CD14-positive monocyte (primary cell): ENCODE measurements at regions not wholly inside any gene's neighbourhood (a gene's known extent, or its start where the extent isn't known, plus 50 kb on each side); places are given as distances from the start of the nearest gene placed in this dataset.
"Not testable (repeated sequence)": the region's sequence is repeated elsewhere in the genome, so short reads cannot be mapped to it uniquely, and the experiment has no call there.

Experiments
- DNase-seq, 3 donors: peaks; one replicate each; pipeline ENCODE4 v3.0.0-alpha.2; 2011 to 2022
- H2AFZ ChIP-seq: 2 replicates; pipeline ENCODE4 v1.6.0; 2012; ENCODE audit warnings: mild to moderate bottlenecking, low read depth, low read length, inconsistent platforms; ENCODE audit not compliant: insufficient read depth, poor library complexity, severe bottlenecking
- H3K27ac ChIP-seq, 2 donors: 1 replicate in 1 of 2; 2 replicates in 1 of 2; pipeline ENCODE4 v1.5.1; 2012 to 2013; ENCODE audit warnings: low read length in 2 of 2, control low read depth in 1 of 2, inconsistent platforms in 1 of 2, low read depth in 1 of 2, mild to moderate bottlenecking in 1 of 2
- H3K27me3 ChIP-seq, 2 donors: one replicate each; pipeline versions ENCODE4 v1.6.0 to v1.6.1; 2011 to 2013; ENCODE audit warnings: low read length in 2 of 2; ENCODE audit not compliant: control insufficient read depth in 2 of 2, insufficient read depth in 2 of 2
- H3K36me3 ChIP-seq, 2 donors: replicated peaks in 1 of 2; 1 replicate in 1 of 2; 2 replicates in 1 of 2; pipeline versions ENCODE4 v1.5.1 to v1.6.1; 2012 to 2013; ENCODE audit warnings: low read length in 2 of 2, control low read depth in 1 of 2, inconsistent platforms in 1 of 2, mild to moderate bottlenecking in 1 of 2; ENCODE audit not compliant: insufficient read depth in 2 of 2, control insufficient read depth in 1 of 2
- H3K4me1 ChIP-seq, 2 donors: 1 replicate in 1 of 2; 2 replicates in 1 of 2; pipeline versions ENCODE4 v1.5.1 to v1.6.1; 2012 to 2013; ENCODE audit warnings: low read length in 2 of 2, control low read depth in 1 of 2, inconsistent platforms in 1 of 2, mild to moderate bottlenecking in 1 of 2, moderate library complexity in 1 of 2; ENCODE audit not compliant: insufficient read depth in 2 of 2, control insufficient read depth in 1 of 2
- H3K4me2 ChIP-seq: replicated peaks from 2 replicates; pipeline ENCODE3; 2012; ENCODE audit warnings: low read length, moderate library complexity, mild to moderate bottlenecking; ENCODE audit not compliant: poor library complexity, severe bottlenecking; ENCODE audit errors: extremely low read depth
- H3K4me3 ChIP-seq, 3 experiments: fragments of 200-600 bp in 1 of 3; sonication (generic) in 1 of 3; replicated peaks in 1 of 3; 1 replicate in 2 of 3; 2 replicates in 1 of 3; pipeline ENCODE4 v1.5.1; 2011 to 2013; ENCODE audit warnings: low read length in 3 of 3, mild to moderate bottlenecking in 3 of 3, control low read depth in 2 of 3, low read depth in 2 of 3, inconsistent platforms in 1 of 3, moderate library complexity in 1 of 3
- H3K79me2 ChIP-seq: 2 replicates; pipeline ENCODE4 v1.6.0; 2012; ENCODE audit warnings: mild to moderate bottlenecking, control low read depth, inconsistent platforms, low read length, moderate library complexity; ENCODE audit not compliant: insufficient read depth
- H3K9ac ChIP-seq: 2 replicates; pipeline ENCODE4 v1.6.0; 2017; ENCODE audit warnings: low read length, mild to moderate bottlenecking; ENCODE audit not compliant: insufficient read depth, poor library complexity, severe bottlenecking
- H3K9me3 ChIP-seq, 2 donors: replicated peaks in 1 of 2; 1 replicate in 1 of 2; 2 replicates in 1 of 2; pipeline versions ENCODE4 v1.5.1 to v1.6.1; 2012 to 2013; ENCODE audit warnings: low read length in 2 of 2, control low read depth in 1 of 2; ENCODE audit not compliant: control insufficient read depth in 1 of 2, insufficient read depth in 1 of 2
- H4K20me1 ChIP-seq: 2 replicates; pipeline ENCODE4 v1.6.0; 2012; ENCODE audit warnings: mild to moderate bottlenecking, low read length, control low read depth, moderate library complexity; ENCODE audit not compliant: insufficient read depth
- H3K27ac Mint-ChIP-seq, 7 donors: one replicate each; pipeline ENCODE4 v1.8.0; 2020; ENCODE audit warnings: mild to moderate bottlenecking in 7 of 7, mixed read lengths in 7 of 7, moderate library complexity in 6 of 7, inconsistent platforms in 2 of 7
- H3K27me3 Mint-ChIP-seq, 3 donors: one replicate each; pipeline ENCODE4 v1.8.0; 2021 to 2022; ENCODE audit warnings: low read depth in 3 of 3, mild to moderate bottlenecking in 3 of 3, mixed read lengths in 3 of 3, moderate library complexity in 3 of 3, inconsistent platforms in 1 of 3
- H3K36me3 Mint-ChIP-seq, 2 donors: one replicate each; pipeline ENCODE4 v1.8.0; 2020; ENCODE audit warnings: mixed read lengths in 2 of 2, inconsistent platforms in 1 of 2, mild to moderate bottlenecking in 1 of 2
- H3K4me1 Mint-ChIP-seq: one replicate; pipeline ENCODE4 v1.8.0; 2020; ENCODE audit warnings: mild to moderate bottlenecking, mixed read lengths
- H3K4me3 Mint-ChIP-seq, 2 donors: one replicate each; pipeline ENCODE4 v1.8.0; 2020; ENCODE audit warnings: mild to moderate bottlenecking in 2 of 2, mixed read lengths in 2 of 2, moderate library complexity in 1 of 2
- H3K9me3 Mint-ChIP-seq, 7 donors: one replicate each; pipeline ENCODE4 v1.8.0; 2020 to 2022; ENCODE audit warnings: mixed read lengths in 7 of 7, mild to moderate bottlenecking in 6 of 7, moderate library complexity in 6 of 7, inconsistent platforms in 2 of 7
- WGBS: methylation state at CpG from one replicate; pipeline ENCODE4 v1.1.5; 2013; ENCODE audit warnings: missing lambda C conversion rate; ENCODE audit not compliant: insufficient coverage; 5-methylcytosine and 5-hydroxymethylcytosine counted together
- intact Hi-C, 2 donors: fragments of 100-400 bp; cut with micrococcal nuclease; formaldehyde crosslinking; loops; one replicate each; pipeline versions ENCODE4 v1.15.0 to v1.15.1; 2023
- TF ChIP-seq, protein P1 (sequence below): fragments of 200-600 bp; IDR thresholded peaks from one replicate; pipeline ENCODE4 v1.8.0; 2022; ENCODE audit warnings: antibody characterized with exemption, mild to moderate bottlenecking

DNA sequence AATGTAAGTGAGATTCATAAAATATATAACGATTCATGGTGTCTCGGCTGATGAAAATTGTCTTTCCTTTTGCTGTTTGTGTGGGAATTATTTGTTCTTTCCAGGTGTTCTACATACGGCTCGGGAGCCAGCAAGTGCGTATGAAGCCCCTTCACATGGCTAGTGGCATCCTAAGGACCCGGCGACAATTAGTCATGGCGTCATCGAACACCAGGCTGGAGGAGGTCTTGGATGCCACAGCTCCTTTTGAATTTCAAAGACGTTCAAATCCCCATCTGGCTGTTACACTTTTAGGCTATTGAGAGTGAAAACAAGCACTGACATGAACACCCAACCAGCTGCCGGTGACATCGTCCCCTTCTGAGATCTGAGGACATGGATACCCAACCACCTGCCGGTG is 397.7 kb upstream of the TNRC6C start:
- H3K9me3 ChIP-seq, result no peaks in the 10 kb centered on the region
- no peak overlapping the region for H3K27ac ChIP-seq
- H3K4me3 ChIP-seq, result no peak overlapping the region
- no peak overlapping the region for H3K27ac Mint-ChIP-seq
- no peak overlapping the region for H3K4me2 ChIP-seq
- H3K4me1 ChIP-seq, result no peaks in the 10 kb centered on the region
- no peaks in the 10 kb centered on the region for H3K27me3 ChIP-seq
- no peaks in the 10 kb centered on the region for H3K36me3 Mint-ChIP-seq
- no peak overlapping the region for H3K4me3 Mint-ChIP-seq
- WGBS, result 89% methylated on average over 10 of the region's 13 CpGs
- H3K27me3 Mint-ChIP-seq, result peaks cover 4 to 9% (median 5%) of the 10 kb centered on the region in 3 donors
- H3K4me1 Mint-ChIP-seq, result no peaks in the 10 kb centered on the region
- no peaks in the 10 kb centered on the region for H3K79me2 ChIP-seq
- no peak overlapping the region for H2AFZ ChIP-seq
- DNase-seq, result no peak
- no peaks in the 10 kb centered on the region for H3K36me3 ChIP-seq
- no peaks in the 10 kb centered on the region for H4K20me1 ChIP-seq
- H3K9me3 Mint-ChIP-seq, result peaks cover 0 to 2% (median 0%) of the 10 kb centered on the region in 7 donors
- TF ChIP-seq, protein P1, sequence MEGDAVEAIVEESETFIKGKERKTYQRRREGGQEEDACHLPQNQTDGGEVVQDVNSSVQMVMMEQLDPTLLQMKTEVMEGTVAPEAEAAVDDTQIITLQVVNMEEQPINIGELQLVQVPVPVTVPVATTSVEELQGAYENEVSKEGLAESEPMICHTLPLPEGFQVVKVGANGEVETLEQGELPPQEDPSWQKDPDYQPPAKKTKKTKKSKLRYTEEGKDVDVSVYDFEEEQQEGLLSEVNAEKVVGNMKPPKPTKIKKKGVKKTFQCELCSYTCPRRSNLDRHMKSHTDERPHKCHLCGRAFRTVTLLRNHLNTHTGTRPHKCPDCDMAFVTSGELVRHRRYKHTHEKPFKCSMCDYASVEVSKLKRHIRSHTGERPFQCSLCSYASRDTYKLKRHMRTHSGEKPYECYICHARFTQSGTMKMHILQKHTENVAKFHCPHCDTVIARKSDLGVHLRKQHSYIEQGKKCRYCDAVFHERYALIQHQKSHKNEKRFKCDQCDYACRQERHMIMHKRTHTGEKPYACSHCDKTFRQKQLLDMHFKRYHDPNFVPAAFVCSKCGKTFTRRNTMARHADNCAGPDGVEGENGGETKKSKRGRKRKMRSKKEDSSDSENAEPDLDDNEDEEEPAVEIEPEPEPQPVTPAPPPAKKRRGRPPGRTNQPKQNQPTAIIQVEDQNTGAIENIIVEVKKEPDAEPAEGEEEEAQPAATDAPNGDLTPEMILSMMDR, result no peak
- no peak overlapping the region for H3K9ac ChIP-seq
- intact Hi-C loops, result no loop called here

DNA sequence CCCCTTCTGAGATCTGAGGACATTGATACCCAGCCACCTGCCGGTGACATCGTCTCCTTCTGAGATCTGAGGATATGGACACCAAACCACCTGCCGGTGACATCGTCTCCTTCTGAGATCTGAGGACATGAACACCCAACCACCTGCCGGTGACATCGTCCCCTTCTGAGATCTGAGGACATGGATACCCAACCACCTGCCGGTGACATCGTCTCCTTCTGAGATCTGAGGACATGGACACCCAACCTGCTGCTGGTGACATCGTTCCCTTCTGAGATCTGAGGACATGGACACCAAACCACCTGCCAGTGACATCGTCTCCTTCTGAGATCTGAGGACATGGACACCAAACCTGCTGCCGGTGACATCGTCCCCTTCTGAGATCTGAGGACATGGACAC is 396.1 kb upstream of the TNRC6C start:
- H3K36me3 Mint-ChIP-seq, result not testable (repeated sequence)

More for the DNA sequence above, 396.1 kb upstream of the TNRC6C start:
- H2AFZ ChIP-seq, H3K9me3 Mint-ChIP-seq, H3K4me2 ChIP-seq, H3K27ac ChIP-seq, H3K79me2 ChIP-seq, H3K36me3 ChIP-seq, H3K27me3 Mint-ChIP-seq, H4K20me1 ChIP-seq, H3K4me1 Mint-ChIP-seq, H3K4me3 Mint-ChIP-seq, H3K9ac ChIP-seq, H3K4me3 ChIP-seq, H3K27ac Mint-ChIP-seq, intact Hi-C loops, H3K4me1 ChIP-seq, H3K27me3 ChIP-seq, H3K9me3 ChIP-seq, DNase-seq: not testable (repeated sequence)
- WGBS, result 89% methylated on average over 3 of the region's 12 CpGs
